Kidney capillary endothelial cell (primary cell): ENCODE measurements at regions not wholly inside any gene's neighbourhood (a gene's known extent, or its start where the extent isn't known, plus 50 kb on each side); places are given as distances from the start of the nearest gene placed in this dataset.

Experiments
- DNase-seq: peaks from one replicate; pipeline ENCODE4 v3.0.0-alpha.2; 2018; ENCODE audit warnings: low spot score

DNA sequence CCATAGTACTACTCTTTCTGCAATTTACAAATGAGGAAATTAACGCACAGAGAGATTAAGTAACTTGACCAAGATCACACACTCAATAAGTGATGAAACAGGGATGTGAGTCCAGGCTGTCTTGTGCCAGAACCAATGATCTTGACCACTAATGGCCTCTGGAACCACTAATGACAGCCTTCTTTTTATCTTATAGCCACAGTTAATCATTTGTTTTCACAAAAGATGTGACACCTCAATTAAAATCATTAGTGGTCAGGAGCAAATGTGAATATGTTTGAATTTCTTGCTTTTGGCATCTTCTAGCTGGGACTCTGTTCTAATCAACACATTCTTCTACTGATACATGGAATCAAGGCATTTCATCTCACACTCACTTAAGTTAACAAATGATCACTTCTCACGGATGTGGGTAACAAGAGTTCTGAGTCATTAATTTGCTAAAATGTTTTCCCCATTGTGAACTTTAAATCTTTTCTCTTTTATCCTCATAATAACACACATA, 102.7 kb upstream of the CD180 start:
- no peak for DNase-seq

- DNase-seq = no peak
These were observed 101.4 kb upstream of the CD180 start for GRCh38 chr5:67297802-67298532.

DNA sequence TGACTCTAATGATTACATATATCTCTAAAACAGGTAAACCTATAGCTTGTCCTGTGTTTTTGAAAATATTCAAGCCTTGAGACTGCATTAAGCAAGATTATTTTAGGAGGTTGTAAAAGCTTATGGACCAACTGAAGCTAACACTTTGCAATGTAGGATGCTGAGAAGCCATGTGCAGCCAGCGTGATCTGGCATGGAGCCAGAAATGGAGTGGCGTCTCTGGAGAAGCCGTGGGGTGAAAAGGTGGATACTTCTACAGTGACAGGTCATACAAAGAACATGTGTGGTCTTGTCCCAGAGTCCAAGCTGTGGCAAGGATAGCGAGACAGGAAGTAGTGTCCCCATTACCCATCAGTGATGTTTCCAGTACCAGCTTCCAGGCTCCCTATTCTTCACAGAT, 100.8 kb upstream of the CD180 start:
- no peak for DNase-seq

DNA sequence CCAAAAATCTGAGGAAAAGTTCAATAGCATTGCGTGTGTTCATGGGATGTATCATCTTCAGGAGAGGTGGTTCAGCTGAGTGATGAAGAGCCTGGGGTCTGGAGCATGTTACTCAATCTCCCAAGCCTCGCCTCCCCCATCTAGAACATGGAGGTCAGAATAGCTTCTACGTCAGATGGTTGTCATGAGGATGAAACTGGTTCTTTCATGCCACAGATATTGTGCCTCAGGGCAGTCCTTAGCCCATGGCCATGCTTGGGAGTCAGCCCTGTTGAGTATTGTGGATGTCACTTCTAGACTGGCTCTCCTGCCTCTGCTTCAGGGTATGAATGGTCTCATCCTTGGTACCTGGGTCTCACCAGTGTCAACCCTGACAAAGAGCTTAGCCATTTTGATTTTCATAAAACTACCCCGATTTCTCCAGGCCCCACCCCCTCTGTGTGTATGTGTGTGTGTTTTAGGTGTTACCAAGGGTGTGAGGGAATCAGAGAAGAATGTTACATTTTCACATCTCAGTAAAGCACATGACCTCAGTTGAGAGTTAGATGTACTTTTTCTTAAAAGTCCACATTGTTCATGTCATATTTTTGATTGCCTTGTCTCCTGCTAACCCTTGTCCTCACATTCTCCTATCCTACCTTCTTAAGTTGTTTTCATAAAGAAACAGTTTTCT, 97.8 kb upstream of the CD180 start:
- DNase-seq = no peak

DNA sequence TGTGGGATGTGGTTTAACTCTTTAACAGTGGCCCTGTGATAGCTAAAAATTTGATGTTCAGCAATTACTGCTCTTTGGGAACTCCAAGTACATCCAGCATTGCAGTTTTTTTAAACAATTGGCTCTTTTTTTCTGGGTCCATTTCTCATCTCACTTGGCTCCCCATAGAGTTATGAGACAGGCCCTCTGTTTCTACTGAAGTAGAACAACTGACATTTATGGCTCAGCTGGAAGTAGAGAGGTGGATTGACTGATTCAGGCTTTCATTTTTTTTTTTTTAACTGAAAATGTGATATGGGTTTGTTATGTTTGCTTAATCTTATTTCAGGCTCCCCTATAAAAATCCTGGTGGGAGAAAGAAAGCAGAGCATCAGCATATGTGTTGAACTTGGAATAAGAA, 96.6 kb upstream of the CD180 start:
- no peak for DNase-seq

DNA sequence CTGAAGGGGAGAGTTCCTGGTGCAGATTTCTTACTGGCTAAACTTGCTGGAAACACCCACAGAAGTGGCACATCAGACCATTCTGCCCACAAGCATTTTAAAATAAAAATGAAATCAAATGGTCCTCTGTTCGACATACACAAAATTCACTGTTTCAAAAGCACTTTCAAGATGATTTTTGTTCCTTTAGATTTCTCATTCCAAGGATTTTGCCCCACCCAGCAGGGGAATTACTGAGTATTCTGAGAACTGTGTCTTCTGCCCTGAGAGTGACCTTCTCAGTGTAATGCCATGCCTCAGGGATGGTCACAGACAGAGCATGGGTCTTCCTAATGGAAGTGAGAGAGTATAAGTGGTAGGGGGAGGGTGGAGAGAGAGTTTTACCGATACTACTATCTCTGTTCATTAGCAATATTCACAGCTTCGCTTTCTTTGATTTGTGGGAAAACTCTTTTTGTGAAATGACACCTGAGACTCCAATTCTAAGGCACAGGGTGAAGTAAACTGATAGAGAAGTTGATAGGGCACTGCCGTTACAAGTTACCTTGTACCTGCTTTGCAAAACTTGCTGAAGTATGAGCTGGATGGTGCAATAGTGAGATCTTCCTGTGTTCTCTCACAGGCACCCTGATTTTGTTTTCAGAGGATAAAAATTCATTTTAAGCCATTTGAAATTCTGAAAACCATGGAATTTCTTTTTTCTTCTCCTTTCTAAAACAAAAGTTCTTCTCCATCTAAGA, 95.8 kb upstream of the CD180 start:
- DNase-seq = no peak

DNA sequence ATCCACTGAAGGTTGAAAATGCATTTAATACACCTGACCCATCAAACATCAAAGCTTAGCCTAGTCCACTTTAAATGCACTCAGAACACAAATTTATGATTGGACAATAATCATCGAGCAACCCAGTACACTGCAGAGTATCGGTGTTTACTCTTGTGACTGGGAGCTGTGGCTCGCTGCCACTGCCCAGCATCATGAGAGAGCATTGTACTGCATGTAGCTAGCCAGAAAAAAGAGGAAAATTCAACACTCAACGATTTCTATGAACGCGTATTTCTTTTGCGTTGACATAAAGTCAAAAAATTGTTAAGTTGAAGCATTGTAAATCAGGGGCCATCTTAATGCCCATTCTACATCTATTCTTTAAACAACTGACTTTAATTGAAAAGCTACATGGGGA, 95.1 kb upstream of the CD180 start:
- no peak for DNase-seq

- DNase-seq = no peak
These were observed 94.5 kb upstream of the CD180 start for GRCh38 chr5:67291066-67291465.

DNA sequence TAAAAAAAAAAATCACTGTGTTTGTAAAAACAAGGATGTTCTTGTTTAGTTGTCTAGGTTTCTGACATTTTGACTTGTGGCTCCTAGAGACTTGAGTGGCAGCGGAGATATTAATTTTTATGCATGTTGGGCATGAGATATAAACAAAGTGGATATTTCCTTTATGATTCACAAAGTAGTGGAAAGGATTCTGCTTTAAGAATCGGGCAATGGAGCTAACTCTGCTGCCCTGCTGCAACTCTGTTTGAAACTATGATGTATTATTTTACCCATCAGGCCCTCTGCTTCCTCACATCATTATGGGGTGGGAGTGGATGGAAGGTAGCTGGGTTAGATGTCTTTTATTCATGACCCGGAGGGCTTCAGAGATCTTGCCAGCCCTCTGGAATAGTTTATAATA, 94.1 kb upstream of the CD180 start:
- no peak for DNase-seq

- DNase-seq = no peak
These were observed 93.3 kb upstream of the CD180 start for GRCh38 chr5:67289763-67290521.

GRCh38 chr5:67287510-67288268, 91.1 kb upstream of the CD180 start:
- no peak for DNase-seq

- DNase-seq = no peak
These were observed 89.4 kb upstream of the CD180 start for GRCh38 chr5:67286006-67286405.

- DNase-seq = no peak
These were observed 87.4 kb upstream of the CD180 start for GRCh38 chr5:67283988-67284487.

GRCh38 chr5:67283275-67283987, 86.8 kb upstream of the CD180 start:
- no peak for DNase-seq

- no peak for DNase-seq
These were observed 85.3 kb upstream of the CD180 start for GRCh38 chr5:67281874-67282273.

GRCh38 chr5:67273689-67274356, 77.2 kb upstream of the CD180 start:
- DNase-seq = no peak

DNA sequence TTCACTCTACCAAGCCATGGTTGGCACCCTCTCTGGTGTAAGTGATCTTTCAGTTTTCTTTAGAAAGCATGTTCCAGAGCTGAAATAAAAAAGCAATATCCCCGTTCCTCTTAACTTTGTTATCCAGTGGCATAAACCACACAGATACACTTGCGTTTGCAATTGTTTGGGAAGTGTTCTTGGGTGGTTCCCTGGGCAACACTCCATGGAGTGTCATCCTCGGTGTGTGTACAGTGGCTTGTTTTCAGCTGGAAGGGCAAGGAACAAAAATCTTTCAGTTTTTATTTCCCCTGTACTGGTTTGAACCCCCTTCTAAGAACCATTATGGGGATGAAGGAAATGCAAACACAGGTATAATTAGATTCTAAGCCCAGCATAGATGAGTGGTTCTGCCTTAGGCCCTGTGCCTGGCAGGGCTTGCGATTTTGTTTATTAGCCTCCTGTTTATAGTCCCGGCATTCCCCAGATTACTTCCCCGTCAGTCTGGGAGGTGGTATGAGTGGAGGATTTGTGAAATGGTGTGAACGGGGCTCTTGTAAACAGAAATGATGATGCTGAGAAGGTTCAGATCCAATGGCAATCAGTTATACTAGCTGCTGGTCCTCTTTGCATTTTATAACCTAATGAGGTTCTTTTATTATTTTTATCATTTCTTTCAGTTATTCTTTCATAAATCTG, 76.0 kb upstream of the CD180 start:
- DNase-seq = no peak

DNA sequence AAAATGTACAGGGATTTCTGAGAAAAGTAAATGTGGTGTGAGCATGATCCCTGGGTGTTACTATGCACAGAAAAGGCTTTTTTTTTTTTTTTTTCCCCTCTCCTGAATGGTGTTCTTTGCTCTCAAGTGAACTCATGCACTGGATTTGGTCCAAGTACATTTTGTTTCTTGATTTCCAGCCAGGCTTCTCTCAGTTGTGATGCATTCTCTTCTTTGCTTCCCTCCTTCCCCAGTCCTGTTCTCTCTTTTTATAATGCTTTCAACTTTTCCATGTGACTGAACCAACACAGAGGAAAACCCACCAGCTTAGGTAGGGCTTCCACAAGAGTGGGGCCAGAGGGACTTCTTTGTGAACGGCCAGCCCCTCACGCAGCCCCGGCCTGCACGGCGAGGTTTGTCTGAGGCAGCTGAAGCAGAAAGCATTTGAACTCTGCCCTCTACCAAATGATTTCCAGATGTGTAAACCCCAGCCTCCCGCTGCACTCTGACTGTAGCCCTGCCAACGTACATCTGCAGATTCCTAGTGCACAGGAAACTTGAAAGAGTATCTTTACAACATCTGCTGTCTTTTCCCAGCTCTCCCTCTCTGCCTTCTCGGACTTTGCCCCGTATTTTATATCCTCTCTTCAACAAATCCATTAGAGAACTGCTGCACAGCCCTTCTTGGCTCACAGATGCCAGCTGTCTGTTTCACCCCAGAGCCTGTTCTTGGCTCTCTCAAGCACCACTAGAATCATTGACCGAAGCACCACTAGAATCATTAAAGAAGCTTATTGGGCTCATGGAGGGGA, 71.8 kb upstream of the CD180 start:
- no peak for DNase-seq
